Keratinocyte (primary cell): ENCODE measurements at regions not wholly inside any gene's neighbourhood (a gene's known extent, or its start where the extent isn't known, plus 50 kb on each side); places are given as distances from the start of the nearest gene placed in this dataset.

ENCODE experiments used
- DNase-seq: peaks from one replicate; pipeline ENCODE4 v3.0.0-alpha.2; 2011; ENCODE audit warnings: low read depth, missing footprints, low spot score
- FAIRE-seq: peaks from 2 replicates; lab custom pipeline; 2011; peaks lifted over from hg19 to GRCh38; lab: Jason Lieb, UNC
- H2AFZ ChIP-seq: 2 replicates; pipeline ENCODE4 v1.6.0; 2012; ENCODE audit warnings: low read length, control low read depth, inconsistent platforms; ENCODE audit not compliant: control insufficient read depth
- H3K27ac ChIP-seq: 2 replicates; pipeline ENCODE4 v1.5.1; 2011; ENCODE audit warnings: low read length; ENCODE audit not compliant: control insufficient read depth, insufficient read depth
- H3K27me3 ChIP-seq: 3 replicates; pipeline ENCODE4 v1.6.0; 2011; ENCODE audit warnings: low read length; ENCODE audit not compliant: control insufficient read depth, insufficient read depth; ENCODE audit errors: extremely low read depth
- H3K36me3 ChIP-seq, 2 experiments: 2 replicates in 1 of 2; 3 replicates in 1 of 2; pipeline ENCODE4 v1.5.1; 2011; ENCODE audit warnings: low read length in 2 of 2, mild to moderate bottlenecking in 1 of 2; ENCODE audit not compliant: control insufficient read depth in 2 of 2, insufficient read depth in 2 of 2; ENCODE audit errors: extremely low read depth in 1 of 2
- H3K4me1 ChIP-seq: 3 replicates; pipeline ENCODE4 v1.5.1; 2011; ENCODE audit warnings: low read length; ENCODE audit not compliant: control insufficient read depth, insufficient read depth; ENCODE audit errors: extremely low read depth
- H3K4me2 ChIP-seq: 3 replicates; pipeline ENCODE4 v1.6.0; 2011; ENCODE audit warnings: low read depth, low read length; ENCODE audit not compliant: control insufficient read depth, insufficient read depth; ENCODE audit errors: extremely low read depth
- H3K4me3 ChIP-seq, 3 experiments: fragments of 200-600 bp in 1 of 3; sonication (generic) in 1 of 3; 2 replicates in 2 of 3; 3 replicates in 1 of 3; pipeline ENCODE4 v1.5.1; 2011 to 2016; ENCODE audit warnings: low read length in 3 of 3, mild to moderate bottlenecking in 3 of 3, control low read depth in 2 of 3, inconsistent platforms in 1 of 3, low read depth in 1 of 3, mixed read lengths in 1 of 3, mixed run types in 1 of 3, moderate library complexity in 1 of 3; ENCODE audit not compliant: control insufficient read depth in 2 of 3, insufficient read depth in 2 of 3; ENCODE audit errors: extremely low read depth in 1 of 3
- H3K79me2 ChIP-seq: 2 replicates; pipeline ENCODE4 v1.6.0; 2012; ENCODE audit warnings: low read length; ENCODE audit not compliant: control insufficient read depth, insufficient read depth
- H3K9ac ChIP-seq: 3 replicates; pipeline ENCODE4 v1.6.0; 2011; ENCODE audit warnings: low read length; ENCODE audit not compliant: control insufficient read depth, insufficient read depth; ENCODE audit errors: extremely low read depth
- H3K9me1 ChIP-seq: 3 replicates; pipeline ENCODE4 v1.6.0; 2011; ENCODE audit warnings: low read length; ENCODE audit not compliant: control insufficient read depth, insufficient read depth; ENCODE audit errors: extremely low read depth
- H3K9me3 ChIP-seq: 2 replicates; pipeline ENCODE4 v1.5.1; 2012; ENCODE audit warnings: low read depth, low read length; ENCODE audit not compliant: control insufficient read depth
- H4K20me1 ChIP-seq: 3 replicates; pipeline ENCODE4 v1.6.0; 2011; ENCODE audit warnings: low read length; ENCODE audit not compliant: control insufficient read depth, insufficient read depth; ENCODE audit errors: extremely low read depth
- CTCF ChIP-seq, 3 experiments: IDR thresholded peaks in 1 of 3; conservative IDR thresholded peaks in 1 of 3; optimal IDR thresholded peaks in 1 of 3; 2 replicates in 2 of 3; 3 replicates in 1 of 3; pipeline versions ENCODE3 to v1.5.1; 2011; ENCODE audit warnings: low read length in 3 of 3, mild to moderate bottlenecking in 3 of 3, moderate library complexity in 2 of 3, control low read depth in 1 of 3, inconsistent platforms in 1 of 3; ENCODE audit not compliant: insufficient read depth in 2 of 3; ENCODE audit errors: extremely low read depth in 1 of 3
- EZH2 ChIP-seq: IDR thresholded peaks from one replicate; pipeline ENCODE4 v1.6.1; 2012; ENCODE audit warnings: inconsistent platforms, mild to moderate bottlenecking, low read length, moderate library complexity
- dilution Hi-C: fragments of 300-500 bp; cut with MboI; formaldehyde crosslinking; loops from one replicate; pipeline ENCODE4 v1.7.0; 2020; ENCODE audit warnings: low sequenced_read_pairs; ENCODE audit not compliant: extremely low pct_ligation_motif_present

- H3K9me3 ChIP-seq, result no peaks in the 10 kb centered on the region
- H3K9me1 ChIP-seq, result no peaks in the 10 kb centered on the region
- dilution Hi-C loops, result no loop called here
- H3K9ac ChIP-seq, result no peak overlapping the region
- H3K79me2 ChIP-seq, result no peaks in the 10 kb centered on the region
- no peaks in the 10 kb centered on the region for H3K4me1 ChIP-seq
- H4K20me1 ChIP-seq, result no peaks in the 10 kb centered on the region
- H3K27ac ChIP-seq, result no peak overlapping the region
- DNase-seq (no peak), FAIRE-seq (no peak)
- no peaks in the 10 kb centered on the region for H3K27me3 ChIP-seq
- no peak overlapping the region for H2AFZ ChIP-seq
- TF ChIP-seq CTCF (optimal IDR thresholded peaks at IDR 0.05 in 1 of 3, IDR thresholded peaks at IDR 0.05 in 1 of 3, conservative IDR thresholded peaks at IDR 0.05 in 1 of 3; ENCODE audit: extremely low read depth in 1 of 3, insufficient read depth in 2 of 3, low read length in 3 of 3) (no peak), EZH2 (no peak)
- H3K36me3 ChIP-seq, result no peaks in the 10 kb centered on the region
- no peak overlapping the region for H3K4me3 ChIP-seq
- H3K4me2 ChIP-seq, result no peak overlapping the region
Observed at GRCh38 chr14:82449926-82450468, 916.3 kb upstream of the SEL1L start.

GRCh38 chr14:82451675-82452074, 918.0 kb upstream of the SEL1L start:
- no peaks in the 10 kb centered on the region for H3K9me1 ChIP-seq
- TF ChIP-seq CTCF (optimal IDR thresholded peaks at IDR 0.05 in 1 of 3, IDR thresholded peaks at IDR 0.05 in 1 of 3, conservative IDR thresholded peaks at IDR 0.05 in 1 of 3; ENCODE audit: extremely low read depth in 1 of 3, insufficient read depth in 2 of 3, low read length in 3 of 3) (no peak), EZH2 (no peak)
- H3K27me3 ChIP-seq, result no peaks in the 10 kb centered on the region
- no peaks in the 10 kb centered on the region for H3K4me1 ChIP-seq
- dilution Hi-C loops, result no loop called here
- FAIRE-seq (no peak), DNase-seq (no peak)
- no peak overlapping the region for H3K27ac ChIP-seq
- H3K4me3 ChIP-seq, result no peak overlapping the region
- no peaks in the 10 kb centered on the region for H3K36me3 ChIP-seq
- no peaks in the 10 kb centered on the region for H3K79me2 ChIP-seq
- no peak overlapping the region for H3K4me2 ChIP-seq
- H3K9me3 ChIP-seq, result no peaks in the 10 kb centered on the region
- H4K20me1 ChIP-seq, result no peaks in the 10 kb centered on the region
- no peak overlapping the region for H3K9ac ChIP-seq
- H2AFZ ChIP-seq, result no peak overlapping the region
